ENCODE measurements at regions not wholly inside any gene's neighbourhood (a gene's known extent, or its start where the extent isn't known, plus 50 kb on each side); places are given as distances from the start of the nearest gene placed in this dataset.

GRCh38 chr10:108662975-108663374, 1260.3 kb downstream of the XPNPEP1 start:
- Histone ChIP-seq H3K79me2 (ENCODE audit: insufficient read depth, low read length) (no peaks in the 10 kb centered on the region), H3F3A (ENCODE audit: low read depth) (no peaks in the 10 kb centered on the region), H3K27me3 (ENCODE audit: insufficient read depth, low read length, poor library complexity, severe bottlenecking) (no peaks in the 10 kb centered on the region), H2AFZ (ENCODE audit: low read length) (no peak overlapping the region), H3K36me3 (ENCODE audit: insufficient read depth, low read length) (no peaks in the 10 kb centered on the region), H3K9ac (ENCODE audit: low read depth, low read length, poor library complexity, severe bottlenecking) (no peak overlapping the region), H4K20me1 (ENCODE audit: insufficient read depth, low read length, poor library complexity, severe bottlenecking) (no peaks in the 10 kb centered on the region), H3K4me2 (ENCODE audit: low read depth, low read length, poor library complexity, severe bottlenecking) (no peak overlapping the region), H3K9me3 (ENCODE audit: insufficient read depth, low read depth, low read length) (no peaks in the 10 kb centered on the region), H3K4me3 (ENCODE audit: low read length, poor library complexity, severe bottlenecking) (no peak overlapping the region), H3K9me2 (replicated peaks; ENCODE audit: low read depth, low read length) (no peaks in the 10 kb centered on the region), H3K4me1 (ENCODE audit: insufficient read depth, low read length, poor library complexity, severe bottlenecking) (no peaks in the 10 kb centered on the region)
- no peak for TF ChIP-seq CTCF (conservative IDR thresholded peaks at IDR 0.05; ENCODE audit: low read length)
- no peak for TF ChIP-seq EZH2phosphoT487 (IDR thresholded peaks at IDR 0.05; ENCODE audit: borderline replicate concordance)

GRCh38 chr10:108655057-108655456, 1268.3 kb downstream of the XPNPEP1 start:
- Histone ChIP-seq H3K4me3 (ENCODE audit: low read length, poor library complexity, severe bottlenecking) (no peak overlapping the region), H3K4me1 (ENCODE audit: insufficient read depth, low read length, poor library complexity, severe bottlenecking) (no peaks in the 10 kb centered on the region), H4K20me1 (ENCODE audit: insufficient read depth, low read length, poor library complexity, severe bottlenecking) (no peaks in the 10 kb centered on the region), H3K4me2 (ENCODE audit: low read depth, low read length, poor library complexity, severe bottlenecking) (no peak overlapping the region), H3K9ac (ENCODE audit: low read depth, low read length, poor library complexity, severe bottlenecking) (no peak overlapping the region), H3K27me3 (ENCODE audit: insufficient read depth, low read length, poor library complexity, severe bottlenecking) (no peaks in the 10 kb centered on the region), H3K9me3 (ENCODE audit: insufficient read depth, low read depth, low read length) (no peaks in the 10 kb centered on the region), H2AFZ (ENCODE audit: low read length) (no peak overlapping the region), H3K9me2 (replicated peaks; ENCODE audit: low read depth, low read length) (no peaks in the 10 kb centered on the region), H3K36me3 (ENCODE audit: insufficient read depth, low read length) (no peaks in the 10 kb centered on the region), H3F3A (ENCODE audit: low read depth) (no peaks in the 10 kb centered on the region), H3K79me2 (ENCODE audit: insufficient read depth, low read length) (no peaks in the 10 kb centered on the region)
- TF ChIP-seq CTCF (conservative IDR thresholded peaks at IDR 0.05; ENCODE audit: low read length) (no peak), EZH2phosphoT487 (IDR thresholded peaks at IDR 0.05; ENCODE audit: borderline replicate concordance) (no peak)

GRCh38 chr10:108653531-108653930, 1269.8 kb downstream of the XPNPEP1 start:
- no peak overlapping the region for H2AFZ ChIP-seq (ENCODE audit: low read length)
- no peak overlapping the region for H3K4me2 ChIP-seq (ENCODE audit: low read depth, low read length, poor library complexity, severe bottlenecking)
- no peak overlapping the region for H3K4me3 ChIP-seq (ENCODE audit: low read length, poor library complexity, severe bottlenecking)
- no peaks in the 10 kb centered on the region for H4K20me1 ChIP-seq (ENCODE audit: insufficient read depth, low read length, poor library complexity, severe bottlenecking)
- H3K27me3 ChIP-seq (ENCODE audit: insufficient read depth, low read length, poor library complexity, severe bottlenecking) = no peaks in the 10 kb centered on the region
- no peak overlapping the region for H3K9ac ChIP-seq (ENCODE audit: low read depth, low read length, poor library complexity, severe bottlenecking)
- no peaks in the 10 kb centered on the region for H3K36me3 ChIP-seq (ENCODE audit: insufficient read depth, low read length)
- H3F3A ChIP-seq (ENCODE audit: low read depth) = no peaks in the 10 kb centered on the region
- H3K9me2 ChIP-seq (replicated peaks; ENCODE audit: low read depth, low read length) = no peaks in the 10 kb centered on the region
- no peaks in the 10 kb centered on the region for H3K4me1 ChIP-seq (ENCODE audit: insufficient read depth, low read length, poor library complexity, severe bottlenecking)
- TF ChIP-seq CTCF (conservative IDR thresholded peaks at IDR 0.05; ENCODE audit: low read length) (no peak), EZH2phosphoT487 (IDR thresholded peaks at IDR 0.05; ENCODE audit: borderline replicate concordance) (no peak)
- H3K9me3 ChIP-seq (ENCODE audit: insufficient read depth, low read depth, low read length) = no peaks in the 10 kb centered on the region
- no peaks in the 10 kb centered on the region for H3K79me2 ChIP-seq (ENCODE audit: insufficient read depth, low read length)

All from Loucy (cell line).